SKM-1 treated with dmso at 0.1 percent for 144 hours (cell line): ENCODE measurements at regions not wholly inside any gene's neighbourhood (a gene's known extent, or its start where the extent isn't known, plus 50 kb on each side); places are given as distances from the start of the nearest gene placed in this dataset.
A peak's percentile ranks its signal among the peaks of the same experiment; 100 is the strongest.

Source experiments
- DNase-seq: peaks from one replicate; lab custom pipeline; 2025; ENCODE audit not compliant: unreplicated experiment; lab: John Stamatoyannopoulos, UW

- DNase-seq = no peak
These were observed 136.2 kb upstream of the SLC30A5 start for GRCh38 chr5:68957591-68957990.

- DNase-seq = no peak
These were observed 135.4 kb upstream of the SLC30A5 start for GRCh38 chr5:68958428-68958827.

GRCh38 chr5:68960456-68960855 lies 133.4 kb upstream of the SLC30A5 start:
- DNase-seq = peak; percentile 13

GRCh38 chr5:68960961-68961360 lies 132.9 kb upstream of the SLC30A5 start:
- no peak for DNase-seq

- no peak for DNase-seq
These were observed 132.1 kb upstream of the SLC30A5 start for GRCh38 chr5:68961762-68962161.

- DNase-seq = peak; percentile 9
These were observed 130.9 kb upstream of the SLC30A5 start for GRCh38 chr5:68962757-68963484.

GRCh38 chr5:68964679-68965078 lies 129.1 kb upstream of the SLC30A5 start:
- DNase-seq = no peak

- no peak for DNase-seq
These were observed 127.9 kb upstream of the SLC30A5 start for GRCh38 chr5:68965926-68966325.

GRCh38 chr5:68966596-68966995 lies 127.2 kb upstream of the SLC30A5 start:
- DNase-seq = no peak

- peak; percentile 76 for DNase-seq
These were observed 125.4 kb upstream of the SLC30A5 start for GRCh38 chr5:68968429-68968828.

- no peak for DNase-seq
These were observed 123.2 kb upstream of the SLC30A5 start for GRCh38 chr5:68970617-68971016.

GRCh38 chr5:68973696-68974095 lies 120.1 kb upstream of the SLC30A5 start:
- no peak for DNase-seq

GRCh38 chr5:68983043-68983442 lies 110.8 kb upstream of the SLC30A5 start:
- no peak for DNase-seq

- no peak for DNase-seq
These were observed 109.9 kb upstream of the SLC30A5 start for GRCh38 chr5:68983959-68984358.

GRCh38 chr5:68991279-68992084 lies 102.3 kb upstream of the SLC30A5 start:
- no peak for DNase-seq

- DNase-seq = no peak
These were observed 99.2 kb upstream of the SLC30A5 start for GRCh38 chr5:68994645-68995044.

- no peak for DNase-seq
These were observed 97.8 kb upstream of the SLC30A5 start for GRCh38 chr5:68995845-68996545.

GRCh38 chr5:68999181-68999580 lies 94.6 kb upstream of the SLC30A5 start:
- no peak for DNase-seq

GRCh38 chr5:69000216-69000919 lies 93.4 kb upstream of the SLC30A5 start:
- no peak for DNase-seq

- DNase-seq = no peak
These were observed 92.9 kb upstream of the SLC30A5 start for GRCh38 chr5:69000949-69001348.

GRCh38 chr5:69001627-69002026 lies 92.2 kb upstream of the SLC30A5 start:
- no peak for DNase-seq
